COR-L47 (cell line): ENCODE measurements at regions not wholly inside any gene's neighbourhood (a gene's known extent, or its start where the extent isn't known, plus 50 kb on each side); places are given as distances from the start of the nearest gene placed in this dataset.
"Not testable (repeated sequence)": the region's sequence is repeated elsewhere in the genome, so short reads cannot be mapped to it uniquely, and the experiment has no call there.

Experiments used
- DNase-seq: peaks from one replicate; lab custom pipeline; 2025; lab: John Stamatoyannopoulos, UW

- DNase-seq, result no peak
Observed at GRCh38 chr6:81003156-81003555, 749.3 kb downstream of the TENT5A start.

DNA sequence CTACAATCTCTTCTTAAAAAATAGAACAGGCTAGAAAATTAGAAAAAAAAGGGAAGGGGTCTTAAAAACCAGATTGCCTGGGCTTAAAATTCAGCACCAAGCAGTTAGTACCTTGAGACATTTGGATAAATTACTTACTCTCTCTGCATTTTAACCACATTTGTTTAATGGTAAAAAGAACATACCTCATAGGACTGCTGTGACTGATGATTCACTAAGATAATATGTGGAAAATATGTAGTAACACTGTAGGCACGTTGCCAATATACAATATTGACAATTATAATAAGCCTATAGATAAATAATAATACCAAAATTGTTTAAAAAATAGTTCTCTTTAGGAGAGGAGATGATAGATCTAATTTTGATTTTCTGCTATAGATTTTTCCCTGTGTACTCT lies 750.4 kb downstream of the TENT5A start:
- DNase-seq, result no peak

- no peak for DNase-seq
Observed at GRCh38 chr6:80991316-80991715, 761.2 kb downstream of the TENT5A start.

DNA sequence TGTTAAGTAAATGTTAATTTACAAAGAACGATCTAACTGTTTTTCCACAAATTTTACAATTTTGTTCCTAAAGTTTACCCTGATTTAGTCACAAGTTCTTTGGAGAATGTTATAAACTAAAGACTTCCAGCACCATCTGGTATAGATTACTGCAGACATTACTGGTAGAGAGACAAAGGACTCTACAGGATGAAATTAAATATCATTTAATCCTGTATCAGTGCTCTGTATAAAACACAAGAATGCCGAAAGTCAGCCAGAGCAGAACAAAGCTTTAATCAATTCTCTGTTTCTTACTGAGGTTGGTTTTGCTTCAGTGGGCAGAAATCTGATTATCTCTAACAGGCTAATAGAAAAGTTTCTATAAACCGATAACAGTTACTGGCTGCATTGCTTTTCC lies 763.6 kb downstream of the TENT5A start:
- no peak for DNase-seq

GRCh38 chr6:80988286-80988685 lies 764.2 kb downstream of the TENT5A start:
- no peak for DNase-seq

DNA sequence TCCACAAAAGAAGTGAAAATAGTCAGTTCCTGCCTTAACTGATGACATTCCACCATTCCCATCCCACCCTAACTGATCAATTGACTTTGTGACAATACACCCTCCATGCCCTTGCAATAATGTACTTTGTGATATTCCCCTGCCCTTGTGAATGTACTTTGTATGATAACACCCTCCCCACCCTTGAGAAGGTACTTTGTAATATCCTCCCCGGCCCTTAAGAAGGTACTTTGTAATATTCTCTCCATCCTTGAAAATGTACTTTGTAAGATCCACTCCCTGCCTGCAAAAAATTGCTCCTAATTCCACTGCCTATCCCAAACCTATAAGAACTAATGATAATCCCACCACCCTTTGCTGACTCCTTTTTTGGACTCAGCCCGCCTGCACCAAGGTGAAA lies 771.3 kb downstream of the TENT5A start:
- DNase-seq, result not testable (repeated sequence)

DNA sequence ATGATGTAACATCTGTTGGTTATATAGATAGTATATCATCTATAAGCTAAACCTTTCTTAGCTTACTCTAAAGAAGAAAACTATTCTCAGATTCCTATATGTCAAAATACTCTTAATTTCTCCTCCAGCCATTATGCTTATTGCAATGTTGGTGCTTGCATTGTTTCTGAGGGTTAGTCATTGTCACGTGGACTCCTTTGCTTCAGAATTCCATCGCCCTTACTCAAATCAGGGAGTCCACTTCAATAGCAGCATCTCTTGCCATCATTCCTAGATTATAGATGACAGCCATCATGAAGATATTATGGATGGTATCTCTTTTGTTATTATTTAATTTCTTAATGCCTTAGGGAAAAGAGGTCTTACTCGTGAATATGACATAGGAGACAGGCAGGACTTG lies 776.1 kb downstream of the TENT5A start:
- DNase-seq, result no peak

DNA sequence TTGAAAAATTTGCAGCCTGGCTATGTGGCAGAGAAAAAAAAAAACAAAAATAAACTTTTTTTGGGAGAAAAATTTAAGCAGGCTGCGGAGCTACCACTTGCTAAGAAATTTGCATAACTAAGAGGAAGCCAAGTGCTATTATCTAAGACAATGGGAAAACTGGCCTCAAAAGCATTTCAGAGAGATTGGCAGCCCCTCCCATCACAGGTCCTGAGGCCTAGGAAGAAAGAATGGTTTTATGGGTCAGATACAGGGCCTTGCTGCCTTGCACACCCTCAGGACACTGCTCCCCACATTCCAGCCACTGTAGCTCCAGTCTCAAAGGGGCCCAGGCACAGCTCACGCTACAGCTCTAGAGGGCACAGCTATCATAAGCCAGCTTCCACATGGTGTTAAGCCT lies 777.9 kb downstream of the TENT5A start:
- no peak for DNase-seq

DNA sequence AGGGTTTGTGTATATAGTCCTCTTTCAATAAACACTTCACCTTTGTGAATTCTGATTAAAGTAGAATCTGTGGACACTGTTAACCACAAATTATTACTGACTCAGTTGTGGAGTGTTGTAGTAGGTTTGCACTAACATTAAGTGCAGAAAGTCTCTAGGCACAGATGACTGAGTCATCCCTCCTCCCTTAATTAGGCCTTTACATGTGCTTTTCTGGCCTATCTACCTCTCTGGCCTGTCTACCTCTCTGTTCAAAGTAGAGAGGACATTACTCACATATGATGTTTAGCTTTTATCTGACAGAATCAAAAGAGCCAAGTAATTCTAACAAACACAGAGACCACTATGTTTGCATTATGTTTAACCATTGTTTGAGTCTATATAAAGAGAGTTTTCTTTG lies 783.0 kb downstream of the TENT5A start:
- DNase-seq, result no peak

DNA sequence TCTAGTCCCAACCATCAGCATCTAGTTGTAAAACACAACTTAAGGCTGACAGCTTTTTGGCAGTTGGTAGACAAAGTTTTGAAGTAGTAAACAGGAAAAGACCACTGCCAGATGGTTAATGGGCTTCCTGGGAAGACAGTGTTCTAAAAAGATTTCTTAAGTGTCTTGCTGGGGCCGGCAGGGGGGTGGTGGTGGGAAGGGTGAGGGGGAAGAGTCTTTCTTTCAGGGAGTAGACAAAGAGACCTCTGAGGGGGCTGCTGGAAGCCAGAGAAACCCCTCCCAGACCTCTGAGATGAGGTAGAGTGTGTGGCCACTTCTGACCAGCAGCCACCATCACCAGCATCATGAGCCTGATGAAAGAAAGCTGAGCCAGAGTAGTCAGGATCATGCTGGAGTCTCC lies 784.9 kb downstream of the TENT5A start:
- no peak for DNase-seq

DNA sequence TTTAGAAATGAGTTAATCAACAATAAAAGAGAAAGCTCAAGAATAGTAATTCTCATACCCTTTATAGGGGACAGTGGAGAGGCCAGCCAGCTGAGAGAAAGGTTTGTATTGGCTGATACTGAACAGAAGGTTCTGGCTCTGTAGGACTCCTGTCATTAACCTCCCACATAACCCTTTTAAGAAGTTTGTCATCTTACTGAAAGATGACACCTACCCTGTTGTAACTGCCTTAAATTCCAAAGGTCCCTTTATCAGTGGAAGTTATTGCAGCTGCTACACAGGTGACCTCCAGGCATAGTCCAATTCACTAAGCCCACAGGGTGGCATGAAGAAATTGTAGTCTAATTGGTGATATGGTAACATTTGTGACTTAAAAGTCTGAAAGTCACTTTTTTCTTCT lies 790.1 kb downstream of the TENT5A start:
- DNase-seq, result no peak

DNA sequence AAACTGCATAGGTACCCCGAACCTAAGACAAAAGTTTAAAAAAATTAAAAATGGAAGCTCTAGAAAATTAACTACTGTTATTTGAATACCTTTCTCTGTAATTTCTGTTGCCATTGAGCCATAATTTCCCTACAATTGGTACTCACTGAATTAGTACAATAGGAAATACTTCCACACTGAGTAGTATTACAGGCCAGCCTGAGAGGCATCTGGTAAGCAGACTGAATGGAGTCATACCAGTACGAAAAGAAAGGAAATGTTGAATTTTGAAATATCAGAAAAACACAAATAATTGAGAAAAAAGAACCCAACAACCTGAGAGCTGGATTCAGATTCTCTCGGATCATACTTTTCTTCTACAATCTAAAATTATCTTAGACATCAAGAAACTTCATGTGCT lies 791.3 kb downstream of the TENT5A start:
- no peak for DNase-seq

GRCh38 chr6:80959034-80959433 lies 793.4 kb downstream of the TENT5A start:
- no peak for DNase-seq

DNA sequence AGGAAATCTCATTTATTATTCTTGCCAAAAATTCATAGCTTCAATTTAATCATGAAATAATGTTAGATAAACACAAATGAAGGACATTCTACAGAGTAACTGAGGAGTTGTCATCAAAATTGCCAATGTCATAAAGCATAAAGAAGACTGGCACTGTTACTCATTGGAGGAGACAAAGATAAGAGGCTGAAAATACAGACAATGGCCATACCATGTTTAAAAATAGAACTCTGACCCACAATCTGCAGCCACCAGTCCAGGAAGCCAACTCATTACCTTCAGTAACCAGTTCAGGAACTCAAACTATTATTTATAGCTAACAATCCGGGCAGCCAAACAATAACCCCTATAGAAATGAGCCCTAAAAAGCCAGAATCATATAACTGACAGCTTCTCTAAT lies 795.6 kb downstream of the TENT5A start:
- DNase-seq, result no peak

DNA sequence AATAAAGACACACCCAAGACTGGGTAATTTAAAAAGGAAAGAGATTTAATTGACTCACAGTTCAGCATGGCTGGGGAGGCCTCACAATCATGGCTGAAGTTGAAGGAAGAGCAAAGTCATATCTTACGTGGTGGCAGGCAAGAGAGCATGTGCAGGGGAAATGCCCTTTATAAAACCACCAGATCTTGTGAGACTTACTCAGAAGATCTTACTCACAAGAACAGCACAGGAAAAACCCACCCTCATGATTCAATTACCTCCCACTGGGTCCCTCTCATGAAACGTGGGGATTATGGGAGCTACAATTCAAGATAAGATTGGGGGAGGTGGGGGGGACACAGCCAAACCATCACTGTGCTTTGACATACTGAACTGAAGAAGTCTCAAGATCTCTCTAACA lies 800.0 kb downstream of the TENT5A start:
- not testable (repeated sequence) for DNase-seq

DNA sequence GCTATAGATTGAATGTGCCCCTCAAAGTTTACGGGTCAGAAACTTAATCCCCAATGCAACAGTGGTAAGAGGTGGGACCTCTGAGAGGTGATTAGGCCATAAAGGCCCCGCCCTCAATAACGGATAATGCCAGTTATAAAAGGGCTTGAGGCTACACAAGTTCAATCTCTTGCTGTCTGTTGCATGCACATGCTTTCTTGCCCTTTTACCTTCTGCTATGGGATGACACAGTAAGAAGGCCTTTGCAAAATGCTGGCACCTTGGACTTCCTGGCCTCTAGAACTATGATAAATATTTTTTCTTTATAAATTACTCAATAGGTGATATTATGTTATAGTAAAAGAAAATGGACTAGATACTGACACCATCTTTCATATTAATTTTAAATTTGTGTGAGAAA lies 806.1 kb downstream of the TENT5A start:
- DNase-seq, result no peak

DNA sequence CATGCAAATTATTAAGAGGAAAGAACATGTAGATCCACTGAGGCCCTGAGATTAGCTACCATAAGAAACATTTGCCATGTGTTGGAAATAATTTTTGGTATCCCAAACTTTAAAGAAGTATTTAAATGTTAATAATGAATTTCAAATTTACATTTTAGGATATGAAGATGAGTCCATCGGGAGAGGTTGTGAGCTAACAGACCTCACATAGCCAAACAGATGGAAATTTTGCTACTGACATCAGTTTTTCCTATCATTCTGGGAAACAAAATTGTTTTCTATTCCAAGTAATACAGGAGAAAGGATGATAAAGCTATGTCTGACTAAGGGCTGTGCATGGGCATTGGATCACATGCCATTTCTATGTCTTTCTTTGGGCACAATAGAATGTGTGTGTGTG lies 809.6 kb downstream of the TENT5A start:
- DNase-seq, result no peak

GRCh38 chr6:80940976-80941375 lies 811.5 kb downstream of the TENT5A start:
- DNase-seq, result no peak

DNA sequence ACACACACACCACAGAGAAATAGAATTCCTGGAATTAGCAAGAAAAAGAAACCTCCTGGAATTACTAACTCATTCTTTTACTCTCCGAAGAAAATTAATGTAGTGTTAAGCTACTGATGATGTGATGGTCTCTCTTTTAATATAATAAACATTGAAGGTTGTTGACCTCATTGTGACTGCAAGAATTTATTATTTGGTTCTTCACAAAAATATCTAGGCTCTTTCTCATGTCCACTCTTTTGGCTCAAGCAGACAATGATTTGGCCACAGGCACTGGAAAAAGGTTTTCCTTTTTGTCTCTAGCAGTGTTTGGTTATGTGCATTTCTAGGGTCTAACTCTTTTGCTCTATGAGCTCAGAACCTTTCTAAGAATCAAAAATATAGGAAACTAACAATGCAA lies 811.9 kb downstream of the TENT5A start:
- DNase-seq, result no peak

GRCh38 chr6:80939898-80940297 lies 812.6 kb downstream of the TENT5A start:
- no peak for DNase-seq

- DNase-seq, result no peak
Observed at GRCh38 chr6:80939480-80939879, 813.0 kb downstream of the TENT5A start.

DNA sequence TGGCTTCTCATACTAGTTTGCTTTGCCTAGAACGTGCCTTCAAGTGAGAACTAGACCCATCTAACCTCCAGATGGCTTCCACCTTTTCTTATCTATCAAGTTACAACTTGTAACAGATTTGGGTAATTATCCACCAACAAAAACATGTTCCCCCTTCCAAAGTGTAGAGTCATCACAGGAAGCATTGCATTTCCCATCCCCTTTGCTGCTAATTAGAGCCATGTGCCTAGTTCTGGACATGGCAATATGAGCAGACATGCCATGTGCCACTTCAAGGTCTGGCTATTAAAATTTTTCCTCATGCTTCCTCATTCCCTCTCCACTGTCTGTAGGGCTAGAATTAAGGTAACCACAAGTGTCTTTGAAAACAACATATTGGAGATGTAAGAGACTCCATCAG lies 814.4 kb downstream of the TENT5A start:
- no peak for DNase-seq

DNA sequence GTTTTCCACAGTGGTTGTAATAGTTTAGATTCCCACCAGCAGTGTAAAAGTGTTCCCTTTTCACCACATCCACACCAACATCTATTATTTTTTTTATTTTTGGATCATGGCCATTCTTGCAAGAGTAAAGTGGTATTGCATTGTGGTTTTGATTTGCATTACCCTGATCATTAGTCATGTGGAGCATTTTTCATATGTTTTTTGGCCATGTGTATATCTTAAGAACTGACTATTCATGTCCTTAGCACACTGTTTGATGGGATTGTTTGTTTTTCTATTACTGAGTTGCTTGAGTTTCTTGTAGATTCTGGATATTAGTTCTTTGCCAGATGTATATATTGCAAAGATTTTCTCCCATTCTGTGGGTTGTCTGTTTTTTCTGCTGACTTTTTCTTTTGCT lies 820.1 kb downstream of the TENT5A start:
- no peak for DNase-seq

DNA sequence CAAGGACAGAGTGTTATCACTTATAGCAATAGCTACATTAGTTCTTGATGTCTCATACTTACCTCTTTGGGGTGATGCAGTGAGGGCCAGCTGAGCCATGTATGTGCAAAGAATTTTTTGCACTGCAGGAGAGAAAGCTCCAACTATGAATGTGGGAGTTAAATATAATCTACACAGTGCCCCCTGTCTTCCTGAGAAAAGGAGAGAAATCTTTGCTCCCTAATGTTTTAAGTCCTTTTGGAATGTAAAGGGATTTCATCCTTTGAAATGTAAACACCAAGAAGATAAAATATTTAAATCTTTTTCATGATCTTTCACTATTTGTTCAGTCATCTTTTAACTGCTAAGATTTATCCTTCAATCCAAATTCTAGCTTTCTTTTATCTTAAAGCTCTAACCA lies 822.1 kb downstream of the TENT5A start:
- no peak for DNase-seq

- no peak for DNase-seq
Observed at GRCh38 chr6:80923816-80924215, 817.3 kb downstream of the BCKDHB start.
